NCI-H146 treated with DMSO at 0.1 percent for 48 hours (cell line): ENCODE measurements at regions not wholly inside any gene's neighbourhood (a gene's known extent, or its start where the extent isn't known, plus 50 kb on each side); places are given as distances from the start of the nearest gene placed in this dataset.

Experiments used
- DNase-seq: peaks from one replicate; lab custom pipeline; 2025; ENCODE audit not compliant: unreplicated experiment; lab: John Stamatoyannopoulos, UW

- no peak for DNase-seq
These were observed 59.7 kb upstream of the DAPK1 start for GRCh38 chr9:87437966-87438365.

DNA sequence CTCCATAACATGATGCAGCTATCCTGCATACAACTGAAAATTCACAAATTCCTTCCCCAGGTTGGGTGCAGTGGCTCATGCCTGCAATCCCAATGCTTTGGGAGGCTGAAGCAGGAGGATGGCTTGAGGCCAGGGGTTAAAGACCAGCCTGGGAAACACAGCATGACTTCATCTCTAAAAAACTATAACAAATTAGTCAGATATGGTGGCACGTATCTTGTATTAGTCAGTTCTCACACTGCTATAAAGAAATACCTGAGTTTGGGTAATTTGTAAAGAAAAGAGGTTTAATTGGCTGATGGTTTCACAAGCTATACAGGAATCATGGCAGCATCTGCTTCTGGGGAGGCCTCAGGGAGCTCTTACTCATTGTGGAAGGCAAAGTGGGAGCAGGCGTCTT, 56.4 kb upstream of the DAPK1 start:
- no peak for DNase-seq

GRCh38 chr9:87442451-87442850, 55.2 kb upstream of the DAPK1 start:
- DNase-seq = no peak

GRCh38 chr9:87443006-87443405, 54.7 kb upstream of the DAPK1 start:
- DNase-seq = no peak

DNA sequence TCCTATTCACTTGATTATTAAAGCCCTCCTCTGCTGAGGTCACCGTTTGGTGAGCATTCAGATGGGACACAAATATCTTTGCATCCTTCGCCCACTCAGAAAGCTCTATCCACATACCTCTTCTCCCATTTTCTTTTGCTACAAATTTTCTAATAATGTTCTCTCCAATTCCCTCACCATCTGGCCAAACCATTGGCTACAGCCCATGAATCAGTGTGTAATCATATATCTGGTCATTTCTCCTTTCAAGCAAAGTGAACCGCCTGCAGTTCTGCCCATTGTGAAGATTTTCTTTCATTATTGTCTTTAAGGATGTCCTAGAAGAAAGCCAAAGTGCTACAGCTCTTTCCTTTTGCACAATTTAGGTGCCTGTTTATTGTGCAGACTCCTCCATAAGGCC, 54.2 kb upstream of the DAPK1 start:
- no peak for DNase-seq

DNA sequence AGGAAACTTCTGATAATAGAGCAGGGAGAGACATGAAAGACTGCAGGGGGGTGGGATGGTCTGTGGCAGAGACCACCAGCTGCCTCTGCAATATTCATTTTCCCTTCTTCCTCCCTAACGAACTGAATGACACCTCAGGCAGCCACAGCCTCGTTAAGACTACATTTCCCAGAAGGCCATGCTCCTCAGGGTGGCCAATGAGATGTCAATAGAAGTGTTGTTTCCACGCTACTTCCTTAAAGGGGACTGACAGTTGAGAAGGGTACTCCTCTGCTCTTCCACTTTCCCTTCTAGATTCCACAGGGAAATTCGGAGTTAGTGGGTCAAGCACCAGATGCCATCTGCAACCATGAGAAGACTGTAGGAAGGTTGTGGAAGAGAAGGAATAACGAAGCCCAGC, 52.0 kb upstream of the DAPK1 start:
- no peak for DNase-seq

- DNase-seq = no peak
These were observed 51.1 kb upstream of the DAPK1 start for GRCh38 chr9:87446527-87446926.

- DNase-seq = no peak
These were observed 49.9 kb upstream of the DAPK1 start for GRCh38 chr9:87447547-87448432.
